ENCODE measurements at regions not wholly inside any gene's neighbourhood (a gene's known extent, or its start where the extent isn't known, plus 50 kb on each side); places are given as distances from the start of the nearest gene placed in this dataset.

- in situ Hi-C loops (cut with HindIII; ENCODE audit: low sequenced_read_pairs): no loop called here
Measured at GRCh38 chr13:104015646-104016396, 949.6 kb upstream of the SLC10A2 start.

GRCh38 chr13:104014803-104015645, 948.8 kb upstream of the SLC10A2 start:
- in situ Hi-C loops (cut with HindIII; ENCODE audit: low sequenced_read_pairs): no loop called here

- in situ Hi-C loops (cut with HindIII; ENCODE audit: low sequenced_read_pairs): no loop called here
Measured at GRCh38 chr13:104011505-104012241, 945.5 kb upstream of the SLC10A2 start.

- in situ Hi-C loops (cut with HindIII; ENCODE audit: low sequenced_read_pairs): no loop called here
Measured at GRCh38 chr13:104008541-104009435, 942.6 kb upstream of the SLC10A2 start.

- in situ Hi-C loops (cut with HindIII; ENCODE audit: low sequenced_read_pairs): no loop called here
Measured at GRCh38 chr13:104008075-104008474, 941.9 kb upstream of the SLC10A2 start.

- in situ Hi-C loops (cut with HindIII; ENCODE audit: low sequenced_read_pairs): no loop called here
Measured at GRCh38 chr13:104006625-104007075, 940.4 kb upstream of the SLC10A2 start.

- in situ Hi-C loops (cut with HindIII; ENCODE audit: low sequenced_read_pairs): no loop called here
Measured at GRCh38 chr13:104004572-104004971, 938.4 kb upstream of the SLC10A2 start.

GRCh38 chr13:104002216-104002615, 936.0 kb upstream of the SLC10A2 start:
- in situ Hi-C loops (cut with HindIII; ENCODE audit: low sequenced_read_pairs): no loop called here

- in situ Hi-C loops (cut with HindIII; ENCODE audit: low sequenced_read_pairs): no loop called here
Measured at GRCh38 chr13:104001766-104002165, 935.5 kb upstream of the SLC10A2 start.

- in situ Hi-C loops (cut with HindIII; ENCODE audit: low sequenced_read_pairs): no loop called here
Measured at GRCh38 chr13:103996733-103997132, 930.5 kb upstream of the SLC10A2 start.

GRCh38 chr13:103983948-103984347, 917.7 kb upstream of the SLC10A2 start:
- in situ Hi-C loops (cut with HindIII; ENCODE audit: low sequenced_read_pairs): no loop called here

- in situ Hi-C loops (cut with HindIII; ENCODE audit: low sequenced_read_pairs): no loop called here
Measured at GRCh38 chr13:103976371-103976770, 910.2 kb upstream of the SLC10A2 start.

- in situ Hi-C loops (cut with HindIII; ENCODE audit: low sequenced_read_pairs): no loop called here
Measured at GRCh38 chr13:103973740-103974139, 907.5 kb upstream of the SLC10A2 start.

- in situ Hi-C loops (cut with HindIII; ENCODE audit: low sequenced_read_pairs): no loop called here
Measured at GRCh38 chr13:103969520-103970050, 903.4 kb upstream of the SLC10A2 start.

GRCh38 chr13:103965506-103966243, 899.5 kb upstream of the SLC10A2 start:
- in situ Hi-C loops (cut with HindIII; ENCODE audit: low sequenced_read_pairs): no loop called here

GRCh38 chr13:103961784-103962183, 895.6 kb upstream of the SLC10A2 start:
- in situ Hi-C loops (cut with HindIII; ENCODE audit: low sequenced_read_pairs): no loop called here

- in situ Hi-C loops (cut with HindIII; ENCODE audit: low sequenced_read_pairs): no loop called here
Measured at GRCh38 chr13:103961129-103961528, 894.9 kb upstream of the SLC10A2 start.

GRCh38 chr13:103960001-103960400, 893.8 kb upstream of the SLC10A2 start:
- in situ Hi-C loops (cut with HindIII; ENCODE audit: low sequenced_read_pairs): no loop called here

GRCh38 chr13:103958691-103959090, 892.5 kb upstream of the SLC10A2 start:
- in situ Hi-C loops (cut with HindIII; ENCODE audit: low sequenced_read_pairs): no loop called here

Data from DLD1 (cell line).